ENCODE measurements at regions not wholly inside any gene's neighbourhood (a gene's known extent, or its start where the extent isn't known, plus 50 kb on each side); places are given as distances from the start of the nearest gene placed in this dataset.
"Not testable (repeated sequence)": the region's sequence is repeated elsewhere in the genome, so short reads cannot be mapped to it uniquely, and the experiment has no call there.

- DNase-seq: no peak
Measured at GRCh38 chr4:112776535-112776934, 139.6 kb downstream of the LARP7 start.

GRCh38 chr4:112778520-112778919 lies 141.6 kb downstream of the LARP7 start:
- no peak for DNase-seq

GRCh38 chr4:112793033-112793432 lies 156.1 kb downstream of the LARP7 start:
- DNase-seq: no peak

- no peak for DNase-seq
Measured at GRCh38 chr4:112800001-112800400, 163.1 kb downstream of the LARP7 start.

GRCh38 chr4:112801341-112801740 lies 164.4 kb downstream of the LARP7 start:
- no peak for DNase-seq

GRCh38 chr4:112802780-112803179 lies 165.8 kb downstream of the LARP7 start:
- no peak for DNase-seq

- no peak for DNase-seq
Measured at GRCh38 chr4:112807083-112807482, 170.1 kb downstream of the LARP7 start.

GRCh38 chr4:112808001-112808400 lies 171.1 kb downstream of the LARP7 start:
- no peak for DNase-seq

- DNase-seq: no peak
Measured at GRCh38 chr4:112813790-112814189, 176.8 kb downstream of the LARP7 start.

- DNase-seq: peak; percentile 52
Measured at GRCh38 chr4:112817933-112818593, 181.1 kb downstream of the LARP7 start.

GRCh38 chr4:112818594-112818965 lies 181.6 kb downstream of the LARP7 start:
- DNase-seq: no peak

GRCh38 chr4:112819729-112820128 lies 182.8 kb downstream of the LARP7 start:
- DNase-seq: no peak

- no peak for DNase-seq
Measured at GRCh38 chr4:112823156-112823555, 186.2 kb downstream of the LARP7 start.

GRCh38 chr4:112823606-112824005 lies 186.7 kb downstream of the LARP7 start:
- DNase-seq: no peak

- DNase-seq: no peak
Measured at GRCh38 chr4:112830753-112831386, 193.9 kb downstream of the LARP7 start.

- DNase-seq: no peak
Measured at GRCh38 chr4:112832493-112832892, 195.6 kb downstream of the LARP7 start.

- DNase-seq: no peak
Measured at GRCh38 chr4:112836895-112837294, 200.0 kb downstream of the LARP7 start.

GRCh38 chr4:112838015-112838414 lies 201.1 kb downstream of the LARP7 start:
- not testable (repeated sequence) for DNase-seq

- DNase-seq: no peak
Measured at GRCh38 chr4:112840061-112840460, 203.1 kb downstream of the LARP7 start.

GRCh38 chr4:112840619-112841018 lies 203.7 kb downstream of the LARP7 start:
- no peak for DNase-seq

GRCh38 chr4:112842513-112842912 lies 205.6 kb downstream of the LARP7 start:
- no peak for DNase-seq

- DNase-seq: no peak
Measured at GRCh38 chr4:112845386-112845785, 204.1 kb upstream of the ANK2 start.

GRCh38 chr4:112847045-112847444 lies 202.4 kb upstream of the ANK2 start:
- no peak for DNase-seq

- DNase-seq: no peak
Measured at GRCh38 chr4:112847781-112848180, 201.7 kb upstream of the ANK2 start.

- DNase-seq: no peak
Measured at GRCh38 chr4:112848911-112849310, 200.5 kb upstream of the ANK2 start.

Data from NCI-H345 (cell line).